AG04450 (cell line): ENCODE measurements at regions not wholly inside any gene's neighbourhood (a gene's known extent, or its start where the extent isn't known, plus 50 kb on each side); places are given as distances from the start of the nearest gene placed in this dataset.

ENCODE experiments used
- CTCF ChIA-PET: fragments of 300-600, 350-600 bp; formaldehyde crosslinking; extraction: SDS; loops from one replicate; lab custom pipeline; 2022; ENCODE audit warnings: antibody characterized with exemption, inconsistent platforms; lab: Charles Lee
- POLR2A ChIA-PET: fragments of 350-600 bp; formaldehyde crosslinking; extraction: SDS; loops from one replicate; lab custom pipeline; 2021; ENCODE audit warnings: antibody characterized with exemption, inconsistent platforms; lab: Yijun Ruan, JAX
- DNase-seq: peaks from one replicate; pipeline ENCODE4 v3.0.0-alpha.2; 2011; ENCODE audit warnings: low read depth, low spot score
- H3K27ac ChIP-seq: one replicate; pipeline ENCODE4 v1.5.1; 2012; ENCODE audit warnings: low read depth, low read length, control low read depth
- H3K27me3 ChIP-seq: one replicate; pipeline ENCODE4 v1.6.0; 2012; ENCODE audit warnings: low read length; ENCODE audit not compliant: control insufficient read depth, insufficient read depth
- H3K4me3 ChIP-seq: 2 replicates; pipeline ENCODE4 v1.5.1; 2011; ENCODE audit warnings: mild to moderate bottlenecking, low read depth, low read length, control low read depth
- H3K9me3 ChIP-seq: 2 replicates; pipeline ENCODE4 v1.5.1; 2012; ENCODE audit warnings: low read length; ENCODE audit not compliant: control insufficient read depth, insufficient read depth
- CTCF ChIP-seq: IDR thresholded peaks from 2 replicates; pipeline ENCODE4 v1.5.1; 2011; ENCODE audit warnings: low read depth, low read length, control low read depth, inconsistent platforms

GRCh38 chr2:239579081-239579480 lies 178.3 kb upstream of the HDAC4 start:
- CTCF ChIA-PET: no interaction called here

GRCh38 chr2:239578381-239578780 lies 177.6 kb upstream of the HDAC4 start:
- H3K27ac ChIP-seq: no peak overlapping the region
- no peak for DNase-seq
- no peak overlapping the region for H3K4me3 ChIP-seq
- H3K9me3 ChIP-seq: peaks cover 58% of the 10 kb centered on the region
- TF ChIP-seq CTCF: no peak
- no peaks in the 10 kb centered on the region for H3K27me3 ChIP-seq
- ChIA-PET CTCF (no interaction called here), POLR2A (no interaction called here)

More at GRCh38 chr2:239579081-239579480, 178.3 kb upstream of the HDAC4 start:
- Histone ChIP-seq H3K4me3 (no peak overlapping the region), H3K27ac (no peak overlapping the region), H3K9me3 (peaks cover 65% of the 10 kb centered on the region), H3K27me3 (no peaks in the 10 kb centered on the region)
- TF ChIP-seq CTCF: no peak
- POLR2A ChIA-PET: no interaction called here
- no peak for DNase-seq

- CTCF ChIA-PET: no interaction called here
- no peak overlapping the region for H3K4me3 ChIP-seq
- no peak for DNase-seq
- H3K9me3 ChIP-seq: peaks cover 53% of the 10 kb centered on the region
- no peak overlapping the region for H3K27ac ChIP-seq
- no peaks in the 10 kb centered on the region for H3K27me3 ChIP-seq
- POLR2A ChIA-PET: no interaction called here
- no peak for TF ChIP-seq CTCF
Measured at GRCh38 chr2:239577935-239578334, 177.1 kb upstream of the HDAC4 start.

- ChIA-PET CTCF (no interaction called here), POLR2A (interaction anchor here (0.6 kb wide), 1 partner anchor 456 kb away, joined by 5 read pairs; no protein-coding TSS in a partner anchor)
- no peak for DNase-seq
Measured at GRCh38 chr2:239576784-239577685, 176.2 kb upstream of the HDAC4 start.

More at GRCh38 chr2:239576784-239577685, 176.2 kb upstream of the HDAC4 start:
- Histone ChIP-seq H3K4me3 (no peak overlapping the region), H3K27ac (no peak overlapping the region), H3K9me3 (peaks cover 53% of the 10 kb centered on the region), H3K27me3 (no peaks in the 10 kb centered on the region)
- no peak for TF ChIP-seq CTCF
